ENCODE measurements at regions not wholly inside any gene's neighbourhood (a gene's known extent, or its start where the extent isn't known, plus 50 kb on each side); places are given as distances from the start of the nearest gene placed in this dataset.

DNA sequence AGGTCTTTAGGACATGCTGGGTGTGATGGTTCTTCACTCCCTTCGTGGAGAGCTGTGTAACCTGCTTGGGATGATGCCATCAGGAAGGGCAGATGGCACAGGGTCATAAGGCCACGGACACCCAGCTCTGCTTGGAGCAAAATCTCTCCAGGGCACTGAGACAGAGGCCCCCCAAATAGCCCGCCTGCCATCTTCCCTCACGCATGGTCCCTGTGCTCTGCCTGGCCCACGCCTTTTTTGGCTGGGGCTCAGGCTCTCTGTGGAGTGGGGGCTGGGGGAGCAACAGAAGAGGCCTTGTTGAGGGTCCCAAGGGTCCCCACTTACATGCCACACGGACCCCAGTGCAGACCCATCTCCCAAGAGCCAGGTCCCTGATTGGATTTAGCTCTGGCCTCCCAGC, 93.3 kb upstream of the RET start:
- ATAC-seq (ENCODE audit: insufficient read depth, low FRiP score) (no peak), DNase-seq (peak in 1 of 3 donors; percentile 6)
- Histone ChIP-seq H3K27ac (ENCODE audit: low read depth in 1 of 2, low read length in 1 of 2) (no peak overlapping the region), H3K4me1 (ENCODE audit: control insufficient read depth in 5 of 5, insufficient read depth in 5 of 5, low read length in 5 of 5) (no peaks in the 10 kb centered on the region), H3K36me3 (ENCODE audit: control insufficient read depth in 4 of 4, insufficient read depth in 4 of 4, low read length in 4 of 4) (no peaks in the 10 kb centered on the region), H3K4me3 (no peak overlapping the region), H3K9me3 (ENCODE audit: control insufficient read depth in 4 of 4, insufficient read depth in 3 of 4, low read length in 3 of 4) (no peaks in the 10 kb centered on the region), H3K27me3 (ENCODE audit: control insufficient read depth in 3 of 3, insufficient read depth in 3 of 3, low read length in 2 of 3) (no peaks in the 10 kb centered on the region), H3K9ac (ENCODE audit: insufficient read depth in 1 of 2, low read length in 2 of 2) (no peak overlapping the region)
- TF ChIP-seq, protein P1, sequence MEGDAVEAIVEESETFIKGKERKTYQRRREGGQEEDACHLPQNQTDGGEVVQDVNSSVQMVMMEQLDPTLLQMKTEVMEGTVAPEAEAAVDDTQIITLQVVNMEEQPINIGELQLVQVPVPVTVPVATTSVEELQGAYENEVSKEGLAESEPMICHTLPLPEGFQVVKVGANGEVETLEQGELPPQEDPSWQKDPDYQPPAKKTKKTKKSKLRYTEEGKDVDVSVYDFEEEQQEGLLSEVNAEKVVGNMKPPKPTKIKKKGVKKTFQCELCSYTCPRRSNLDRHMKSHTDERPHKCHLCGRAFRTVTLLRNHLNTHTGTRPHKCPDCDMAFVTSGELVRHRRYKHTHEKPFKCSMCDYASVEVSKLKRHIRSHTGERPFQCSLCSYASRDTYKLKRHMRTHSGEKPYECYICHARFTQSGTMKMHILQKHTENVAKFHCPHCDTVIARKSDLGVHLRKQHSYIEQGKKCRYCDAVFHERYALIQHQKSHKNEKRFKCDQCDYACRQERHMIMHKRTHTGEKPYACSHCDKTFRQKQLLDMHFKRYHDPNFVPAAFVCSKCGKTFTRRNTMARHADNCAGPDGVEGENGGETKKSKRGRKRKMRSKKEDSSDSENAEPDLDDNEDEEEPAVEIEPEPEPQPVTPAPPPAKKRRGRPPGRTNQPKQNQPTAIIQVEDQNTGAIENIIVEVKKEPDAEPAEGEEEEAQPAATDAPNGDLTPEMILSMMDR (IDR thresholded peaks at IDR 0.05; ENCODE audit: control extremely low read depth, extremely low read depth), result no peak
- WGBS, 2 donors, result 81 to 83% methylated on average over 6 of the region's 6 CpGs

DNA sequence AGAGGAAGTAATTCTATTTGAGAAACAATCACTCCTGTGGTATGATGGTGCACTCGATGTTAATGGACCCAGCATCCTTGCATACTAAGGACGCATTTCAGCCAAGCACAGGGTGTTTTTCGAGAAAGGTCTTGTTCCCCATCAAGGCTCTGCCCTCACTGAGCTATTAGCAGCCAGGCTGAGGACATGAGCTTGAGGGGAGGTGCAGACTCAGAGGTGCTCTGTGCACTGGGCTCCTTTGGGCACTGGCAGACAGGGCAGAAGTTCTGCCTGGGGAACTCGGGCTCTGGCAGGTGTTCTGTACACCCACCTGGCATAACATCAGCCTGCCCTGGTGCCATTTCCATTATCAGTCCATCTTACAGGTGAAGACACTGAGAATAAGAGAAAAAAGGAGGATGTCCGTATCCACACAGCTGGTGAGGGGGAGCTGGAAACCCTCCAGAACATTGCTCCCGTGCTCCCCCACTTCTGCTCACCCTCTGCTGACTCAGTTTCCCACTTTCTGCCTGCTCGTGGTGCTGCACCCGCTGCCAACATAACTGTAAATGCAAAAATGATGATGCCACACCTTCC, 92.7 kb upstream of the RET start:
- Histone ChIP-seq H3K9me3 (ENCODE audit: control insufficient read depth in 4 of 4, insufficient read depth in 3 of 4, low read length in 3 of 4) (no peaks in the 10 kb centered on the region), H3K9ac (ENCODE audit: insufficient read depth in 1 of 2, low read length in 2 of 2) (no peak overlapping the region), H3K27ac (ENCODE audit: low read depth in 1 of 2, low read length in 1 of 2) (no peak overlapping the region), H3K4me3 (no peak overlapping the region), H3K27me3 (ENCODE audit: control insufficient read depth in 3 of 3, insufficient read depth in 3 of 3, low read length in 2 of 3) (no peaks in the 10 kb centered on the region), H3K4me1 (ENCODE audit: control insufficient read depth in 5 of 5, insufficient read depth in 5 of 5, low read length in 5 of 5) (no peaks in the 10 kb centered on the region), H3K36me3 (ENCODE audit: control insufficient read depth in 4 of 4, insufficient read depth in 4 of 4, low read length in 4 of 4) (no peaks in the 10 kb centered on the region)
- DNase-seq, result no peak
- no peak for ATAC-seq (ENCODE audit: insufficient read depth, low FRiP score)
- TF ChIP-seq, protein P1 (IDR thresholded peaks at IDR 0.05; ENCODE audit: control extremely low read depth, extremely low read depth), result no peak
- 75 to 84% methylated on average over 8 of the region's 8 CpGs for WGBS, 2 donors

DNA sequence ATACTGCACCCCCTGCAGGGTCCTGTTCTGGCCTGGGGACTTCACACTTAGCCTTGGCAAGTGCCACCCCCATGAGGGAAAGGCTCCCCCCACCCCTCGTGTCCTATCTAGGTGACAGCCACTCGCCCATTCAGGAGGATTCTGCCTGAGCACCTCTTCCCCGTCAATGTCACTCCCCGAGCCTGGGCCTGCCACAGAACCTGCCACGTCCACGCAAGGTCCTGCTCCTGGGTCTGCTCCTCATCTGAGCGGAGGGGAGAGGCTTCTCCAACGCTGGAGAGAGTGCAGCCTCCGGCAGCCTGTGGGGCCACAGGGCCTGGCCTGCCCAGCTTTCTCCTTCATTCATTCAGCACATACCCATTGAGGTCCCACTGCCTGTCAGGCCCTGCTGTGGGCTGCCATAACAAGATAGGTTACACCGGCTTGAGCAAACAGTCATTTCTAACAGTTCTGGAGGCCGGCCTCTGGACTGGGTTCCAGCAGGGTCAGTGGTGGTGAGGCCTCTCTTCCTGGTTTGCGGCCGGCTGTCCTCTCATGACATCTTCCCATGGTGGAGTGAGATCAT, 92.0 kb upstream of the RET start:
- H3K4me1 ChIP-seq (ENCODE audit: control insufficient read depth in 5 of 5, insufficient read depth in 5 of 5, low read length in 5 of 5), result no peaks in the 10 kb centered on the region
- H3K4me3 ChIP-seq, result no peak overlapping the region
- H3K27me3 ChIP-seq (ENCODE audit: control insufficient read depth in 3 of 3, insufficient read depth in 3 of 3, low read length in 2 of 3), result no peaks in the 10 kb centered on the region
- no peaks in the 10 kb centered on the region for H3K9me3 ChIP-seq (ENCODE audit: control insufficient read depth in 4 of 4, insufficient read depth in 3 of 4, low read length in 3 of 4)
- ATAC-seq (ENCODE audit: insufficient read depth, low FRiP score) (no peak), DNase-seq (peak in 1 of 3 donors; percentile 6)
- H3K36me3 ChIP-seq (ENCODE audit: control insufficient read depth in 4 of 4, insufficient read depth in 4 of 4, low read length in 4 of 4), result no peaks in the 10 kb centered on the region
- H3K27ac ChIP-seq (ENCODE audit: low read depth in 1 of 2, low read length in 1 of 2), result no peak overlapping the region
- WGBS, 2 donors, result 88 to 94% methylated on average over 13 of the region's 13 CpGs
- H3K9ac ChIP-seq (ENCODE audit: insufficient read depth in 1 of 2, low read length in 2 of 2), result no peak overlapping the region
- TF ChIP-seq, protein P1 (IDR thresholded peaks at IDR 0.05; ENCODE audit: control extremely low read depth, extremely low read depth), result no peak

Data from lung (tissue), 11 donors.